HEK293 (cell line): ENCODE measurements at regions not wholly inside any gene's neighbourhood (a gene's known extent, or its start where the extent isn't known, plus 50 kb on each side); places are given as distances from the start of the nearest gene placed in this dataset.

Experiments used
- CTCF ChIA-PET: fragments of 350-600 bp; formaldehyde crosslinking; extraction: SDS; loops from one replicate; lab custom pipeline; 2021; ENCODE audit warnings: antibody characterized with exemption; lab: Yijun Ruan, JAX
- POLR2A ChIA-PET: fragments of 300-600 bp; formaldehyde crosslinking; extraction: SDS; loops from one replicate; lab custom pipeline; 2020; ENCODE audit warnings: antibody characterized with exemption, inconsistent platforms; lab: Yijun Ruan, JAX
- H3K27ac ChIP-seq: fragments of 200-500 bp; sonication (Bioruptor generic); 2 replicates; pipeline ENCODE4 v1.5.1; 2014; ENCODE audit warnings: low read depth, low read length, control low read depth, inconsistent platforms; ENCODE audit errors: extremely low read depth
- H3K36me3 ChIP-seq, 2 experiments: fragments of 200-500 bp in 1 of 2; sonication (Bioruptor generic) in 1 of 2; 1 replicate in 1 of 2; 2 replicates in 1 of 2; pipeline ENCODE4 v1.5.1; 2014 to 2017; ENCODE audit warnings: inconsistent platforms in 2 of 2, low read length in 2 of 2; ENCODE audit not compliant: control insufficient read depth in 2 of 2, insufficient read depth in 1 of 2
- H3K4me1 ChIP-seq: fragments of 200-500 bp; sonication (Bioruptor generic); 2 replicates; pipeline ENCODE4 v1.5.1; 2014; ENCODE audit warnings: mild to moderate bottlenecking, low read length, inconsistent platforms; ENCODE audit not compliant: control insufficient read depth, insufficient read depth
- H3K4me3 ChIP-seq: 2 replicates; pipeline ENCODE4 v1.5.1; 2011; ENCODE audit warnings: low read depth, mild to moderate bottlenecking, control low read depth, low read length, moderate library complexity
- H3K9me3 ChIP-seq: fragments of 200-500 bp; sonication (Bioruptor generic); 2 replicates; pipeline ENCODE4 v1.5.1; 2014; ENCODE audit warnings: low read depth, low read length, inconsistent platforms; ENCODE audit not compliant: control insufficient read depth, insufficient read depth
- IKZF3 ChIP-seq: fragments of 450-650 bp; IDR thresholded peaks from 2 replicates; pipeline ENCODE4 v1.5.0; 2018; ENCODE audit warnings: missing biosample characterization, mild to moderate bottlenecking, missing genetic modification characterization, moderate library complexity
- PRDM1 ChIP-seq: fragments of 450-650 bp; formaldehyde crosslinking; IDR thresholded peaks from 2 replicates; pipeline ENCODE4; 2016; ENCODE audit warnings: missing biosample characterization, missing genetic modification characterization
- PRDM4 ChIP-seq: fragments of 450-650 bp; formaldehyde crosslinking; IDR thresholded peaks from 2 replicates; pipeline ENCODE4 v1.5.1; 2017; ENCODE audit warnings: missing biosample characterization, missing genetic modification characterization
- PRDM6 ChIP-seq: fragments of 450-650 bp; formaldehyde crosslinking; IDR thresholded peaks from 2 replicates; pipeline ENCODE4 v1.5.1; 2017; ENCODE audit warnings: missing biosample characterization, missing genetic modification characterization
- ZFP69B ChIP-seq: fragments of 450-650 bp; formaldehyde crosslinking; IDR thresholded peaks from 2 replicates; pipeline ENCODE4 v1.5.1; 2016; ENCODE audit warnings: missing biosample characterization, missing genetic modification characterization
- ZNF169 ChIP-seq: fragments of 450-650 bp; formaldehyde crosslinking; IDR thresholded peaks from 2 replicates; pipeline ENCODE4 v1.5.1; 2016; ENCODE audit warnings: missing biosample characterization, missing genetic modification characterization
- ZNF184 ChIP-seq: fragments of 450-650 bp; IDR thresholded peaks from 2 replicates; pipeline ENCODE4 v1.5.1; 2018; ENCODE audit warnings: missing biosample characterization, mild to moderate bottlenecking, missing genetic modification characterization
- ZNF23 ChIP-seq: fragments of 450-650 bp; formaldehyde crosslinking; IDR thresholded peaks from 2 replicates; pipeline ENCODE4 v1.5.1; 2016; ENCODE audit warnings: missing biosample characterization, missing genetic modification characterization, borderline replicate concordance
- ZNF274 ChIP-seq, 2 experiments: fragments of 200-500 bp in 1 of 2; fragments of 450-650 bp in 1 of 2; sonication (Bioruptor generic) in 1 of 2; formaldehyde crosslinking in 1 of 2; IDR thresholded peaks; 2 replicates each; pipeline versions ENCODE4 v1.5.1 to v1.6.1; 2014 to 2016; ENCODE audit warnings: borderline replicate concordance in 1 of 2, inconsistent platforms in 1 of 2, low read length in 1 of 2, missing biosample characterization in 1 of 2, missing genetic modification characterization in 1 of 2
- ZNF354C ChIP-seq: fragments of 450-650 bp; formaldehyde crosslinking; IDR thresholded peaks from 2 replicates; pipeline ENCODE4 v1.5.1; 2016; ENCODE audit warnings: missing biosample characterization, missing genetic modification characterization, low read depth, borderline replicate concordance
- ZNF394 ChIP-seq: fragments of 450-650 bp; formaldehyde crosslinking; IDR thresholded peaks from 2 replicates; pipeline ENCODE4 v1.5.1; 2016; ENCODE audit warnings: missing biosample characterization, missing genetic modification characterization, mild to moderate bottlenecking, moderate library complexity, borderline replicate concordance
- ZNF423 ChIP-seq: fragments of 450-650 bp; formaldehyde crosslinking; IDR thresholded peaks from 2 replicates; pipeline ENCODE4 v1.5.1; 2016; ENCODE audit warnings: missing biosample characterization, missing genetic modification characterization
- ZNF510 ChIP-seq: fragments of 450-650 bp; formaldehyde crosslinking; IDR thresholded peaks from 2 replicates; pipeline ENCODE4 v1.5.1; 2018; ENCODE audit warnings: mild to moderate bottlenecking, missing genetic modification characterization, missing biosample characterization; ENCODE audit not compliant: insufficient replicate concordance
- ZNF555 ChIP-seq: fragments of 450-650 bp; formaldehyde crosslinking; conservative IDR thresholded peaks from 2 replicates; pipeline ENCODE4 v1.5.1; 2017; ENCODE audit warnings: missing biosample characterization, mild to moderate bottlenecking, missing genetic modification characterization, inconsistent platforms
- ZNF596 ChIP-seq: fragments of 450-650 bp; IDR thresholded peaks from 2 replicates; pipeline ENCODE4 v1.5.0; 2018; ENCODE audit warnings: missing biosample characterization, mild to moderate bottlenecking, missing genetic modification characterization, moderate library complexity
- ZNF664 ChIP-seq: fragments of 450-650 bp; formaldehyde crosslinking; IDR thresholded peaks from 2 replicates; pipeline ENCODE4 v1.5.1; 2016; ENCODE audit warnings: missing biosample characterization, missing genetic modification characterization
- ZNF670 ChIP-seq: fragments of 450-650 bp; formaldehyde crosslinking; IDR thresholded peaks from 2 replicates; pipeline ENCODE4 v1.5.1; 2016; ENCODE audit warnings: missing biosample characterization, missing genetic modification characterization, low read depth
- ZNF677 ChIP-seq: fragments of 450-650 bp; IDR thresholded peaks from 2 replicates; pipeline ENCODE4 v1.5.0; 2018; ENCODE audit warnings: missing biosample characterization, mild to moderate bottlenecking, missing genetic modification characterization, moderate library complexity
- ZNF701 ChIP-seq: fragments of 450-650 bp; formaldehyde crosslinking; IDR thresholded peaks from 2 replicates; pipeline ENCODE4 v1.5.1; 2016; ENCODE audit warnings: missing biosample characterization, missing genetic modification characterization
- ZNF768 ChIP-seq: fragments of 450-650 bp; formaldehyde crosslinking; IDR thresholded peaks from 2 replicates; pipeline ENCODE4 v1.5.1; 2018; ENCODE audit warnings: missing biosample characterization, mild to moderate bottlenecking, missing genetic modification characterization
- ZNF777 ChIP-seq: fragments of 450-650 bp; formaldehyde crosslinking; IDR thresholded peaks from 2 replicates; pipeline ENCODE4 v1.5.1; 2017; ENCODE audit warnings: missing biosample characterization, missing genetic modification characterization, borderline replicate concordance
- ZNF792 ChIP-seq: fragments of 450-650 bp; formaldehyde crosslinking; IDR thresholded peaks from 2 replicates; pipeline ENCODE4 v1.5.1; 2016; ENCODE audit warnings: missing biosample characterization, missing genetic modification characterization
- ZNF837 ChIP-seq: fragments of 450-650 bp; formaldehyde crosslinking; IDR thresholded peaks from 2 replicates; pipeline ENCODE4 v1.5.1; 2016; ENCODE audit warnings: missing biosample characterization, missing genetic modification characterization
- ZSCAN16 ChIP-seq: fragments of 450-650 bp; formaldehyde crosslinking; IDR thresholded peaks from 2 replicates; pipeline ENCODE4 v1.5.1; 2016; ENCODE audit warnings: missing biosample characterization, missing genetic modification characterization
- ZXDB ChIP-seq: fragments of 450-650 bp; formaldehyde crosslinking; IDR thresholded peaks from 2 replicates; pipeline ENCODE4 v1.5.1; 2016; ENCODE audit warnings: missing biosample characterization, missing genetic modification characterization
- TF ChIP-seq, protein P1 (sequence below): fragments of 450-650 bp; formaldehyde crosslinking; IDR thresholded peaks from 2 replicates; pipeline ENCODE4 v1.5.1; 2016; ENCODE audit warnings: missing biosample characterization, missing genetic modification characterization
- TF ChIP-seq, protein P2 (sequence below): fragments of 450-650 bp; formaldehyde crosslinking; IDR thresholded peaks from 2 replicates; pipeline ENCODE4; 2016; ENCODE audit warnings: missing biosample characterization, missing genetic modification characterization
- TF ChIP-seq, protein P3 (sequence below): fragments of 450-650 bp; formaldehyde crosslinking; IDR thresholded peaks from 2 replicates; pipeline ENCODE4 v1.5.1; 2017; ENCODE audit warnings: missing biosample characterization, mild to moderate bottlenecking, missing genetic modification characterization, moderate library complexity

DNA sequence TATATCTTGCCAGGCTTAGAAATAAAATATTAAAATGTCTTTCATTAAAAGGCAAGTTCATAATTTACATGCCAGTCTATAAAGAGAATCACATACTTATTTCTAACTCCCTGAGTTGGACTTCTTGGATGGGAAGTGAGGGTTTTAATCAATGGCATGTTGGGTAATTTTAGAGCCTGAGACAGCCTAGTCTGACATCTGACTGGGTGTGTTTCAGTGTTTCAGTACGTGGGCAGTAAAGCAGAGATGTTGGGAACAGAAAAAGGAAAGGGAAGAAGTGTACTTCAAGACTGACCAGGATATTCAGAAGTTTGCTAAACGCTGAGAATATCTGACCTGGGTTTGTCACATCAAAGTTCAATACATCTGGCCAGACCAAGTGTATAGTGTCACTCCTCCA lies 171.8 kb downstream of the BTG1 start:
- Histone ChIP-seq H3K4me1 (no peaks in the 10 kb centered on the region), H3K4me3 (no peak overlapping the region), H3K27ac (no peak overlapping the region), H3K9me3 (no peaks in the 10 kb centered on the region), H3K36me3 (no peaks in the 10 kb centered on the region)
- TF ChIP-seq IKZF3 (tag by site-specific recombination): no peak
- TF ChIP-seq ZNF768 (tag by site-specific recombination): no peak
- no peak for TF ChIP-seq ZSCAN16
- TF ChIP-seq ZNF792 (tag by site-specific recombination): no peak
- TF ChIP-seq, protein P1, sequence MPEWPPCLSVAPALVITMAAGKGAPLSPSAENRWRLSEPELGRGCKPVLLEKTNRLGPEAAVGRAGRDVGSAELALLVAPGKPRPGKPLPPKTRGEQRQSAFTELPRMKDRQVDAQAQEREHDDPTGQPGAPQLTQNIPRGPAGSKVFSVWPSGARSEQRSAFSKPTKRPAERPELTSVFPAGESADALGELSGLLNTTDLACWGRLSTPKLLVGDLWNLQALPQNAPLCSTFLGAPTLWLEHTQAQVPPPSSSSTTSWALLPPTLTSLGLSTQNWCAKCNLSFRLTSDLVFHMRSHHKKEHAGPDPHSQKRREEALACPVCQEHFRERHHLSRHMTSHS (tag by site-specific recombination): no peak
- TF ChIP-seq ZNF423 (tag by site-specific recombination): no peak
- TF ChIP-seq ZNF664: no peak
- TF ChIP-seq ZNF510 (tag by site-specific recombination): no peak
- no peak for TF ChIP-seq ZFP69B (tag by site-specific recombination)
- TF ChIP-seq ZNF777 (tag by site-specific recombination): no peak
- TF ChIP-seq ZNF274 (IDR thresholded peaks at IDR 0.05; ENCODE audit: low read length): no peak
- no peak for TF ChIP-seq ZNF274 (tag by site-specific recombination; IDR thresholded peaks at IDR 0.05; ENCODE audit: borderline replicate concordance)
- TF ChIP-seq ZNF184: no peak
- TF ChIP-seq, protein P2, sequence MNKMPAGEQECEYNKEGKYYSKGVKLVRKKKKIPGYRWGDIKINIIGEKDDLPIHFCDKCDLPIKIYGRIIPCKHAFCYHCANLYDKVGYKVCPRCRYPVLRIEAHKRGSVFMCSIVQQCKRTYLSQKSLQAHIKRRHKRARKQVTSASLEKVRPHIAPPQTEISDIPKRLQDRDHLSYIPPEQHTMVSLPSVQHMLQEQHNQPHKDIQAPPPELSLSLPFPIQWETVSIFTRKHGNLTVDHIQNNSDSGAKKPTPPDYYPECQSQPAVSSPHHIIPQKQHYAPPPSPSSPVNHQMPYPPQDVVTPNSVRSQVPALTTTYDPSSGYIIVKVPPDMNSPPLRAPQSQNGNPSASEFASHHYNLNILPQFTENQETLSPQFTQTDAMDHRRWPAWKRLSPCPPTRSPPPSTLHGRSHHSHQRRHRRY (tag by site-specific recombination): no peak
- no peak for TF ChIP-seq ZNF596 (tag by site-specific recombination)
- TF ChIP-seq ZNF837 (tag by site-specific recombination): no peak
- no peak for TF ChIP-seq ZNF555
- no peak for TF ChIP-seq ZNF670 (tag by site-specific recombination)
- TF ChIP-seq ZXDB (tag by site-specific recombination): no peak
- no peak for TF ChIP-seq ZNF394 (tag by site-specific recombination)
- TF ChIP-seq ZNF23 (tag by site-specific recombination): no peak
- POLR2A ChIA-PET: no interaction called here
- CTCF ChIA-PET: interaction anchor here (0.6 kb wide), 1 partner anchor 1654 kb away, joined by 4 read pairs; no protein-coding TSS in a partner anchor

GRCh38 chr12:91972896-91973295 lies 172.8 kb downstream of the BTG1 start:
- CTCF ChIA-PET: interaction anchor here (0.6 kb wide), 1 partner anchor 1653 kb away, joined by 4 read pairs; no protein-coding TSS in a partner anchor
- no peak overlapping the region for H3K4me3 ChIP-seq
- H3K9me3 ChIP-seq: no peaks in the 10 kb centered on the region
- POLR2A ChIA-PET: no interaction called here
- TF ChIP-seq PRDM6 (tag by site-specific recombination) (no peak), ZNF677 (tag by site-specific recombination) (no peak), ZNF169 (tag by site-specific recombination) (no peak), ZNF664 (no peak), ZNF768 (tag by site-specific recombination) (no peak), ZNF354C (tag by site-specific recombination) (no peak), PRDM1 (tag by site-specific recombination) (no peak), PRDM4 (tag by site-specific recombination) (no peak), ZNF701 (no peak)
- TF ChIP-seq, protein P3, sequence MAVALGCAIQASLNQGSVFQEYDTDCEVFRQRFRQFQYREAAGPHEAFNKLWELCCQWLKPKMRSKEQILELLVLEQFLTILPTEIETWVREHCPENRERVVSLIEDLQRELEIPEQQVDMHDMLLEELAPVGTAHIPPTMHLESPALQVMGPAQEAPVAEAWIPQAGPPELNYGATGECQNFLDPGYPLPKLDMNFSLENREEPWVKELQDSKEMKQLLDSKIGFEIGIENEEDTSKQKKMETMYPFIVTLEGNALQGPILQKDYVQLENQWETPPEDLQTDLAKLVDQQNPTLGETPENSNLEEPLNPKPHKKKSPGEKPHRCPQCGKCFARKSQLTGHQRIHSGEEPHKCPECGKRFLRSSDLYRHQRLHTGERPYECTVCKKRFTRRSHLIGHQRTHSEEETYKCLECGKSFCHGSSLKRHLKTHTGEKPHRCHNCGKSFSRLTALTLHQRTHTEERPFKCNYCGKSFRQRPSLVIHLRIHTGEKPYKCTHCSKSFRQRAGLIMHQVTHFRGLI (tag by site-specific recombination): no peak
- H3K4me1 ChIP-seq: no peaks in the 10 kb centered on the region
- no peak overlapping the region for H3K27ac ChIP-seq
- H3K36me3 ChIP-seq: no peaks in the 10 kb centered on the region
